ENCODE measurements at regions not wholly inside any gene's neighbourhood (a gene's known extent, or its start where the extent isn't known, plus 50 kb on each side); places are given as distances from the start of the nearest gene placed in this dataset.
"Not testable (repeated sequence)": the region's sequence is repeated elsewhere in the genome, so short reads cannot be mapped to it uniquely, and the experiment has no call there.

GRCh38 chr6:133787859-133788505 is 100.9 kb upstream of the TCF21 start:
- no peak for DNase-seq (ENCODE audit: low read depth)
- TF ChIP-seq, protein P1, sequence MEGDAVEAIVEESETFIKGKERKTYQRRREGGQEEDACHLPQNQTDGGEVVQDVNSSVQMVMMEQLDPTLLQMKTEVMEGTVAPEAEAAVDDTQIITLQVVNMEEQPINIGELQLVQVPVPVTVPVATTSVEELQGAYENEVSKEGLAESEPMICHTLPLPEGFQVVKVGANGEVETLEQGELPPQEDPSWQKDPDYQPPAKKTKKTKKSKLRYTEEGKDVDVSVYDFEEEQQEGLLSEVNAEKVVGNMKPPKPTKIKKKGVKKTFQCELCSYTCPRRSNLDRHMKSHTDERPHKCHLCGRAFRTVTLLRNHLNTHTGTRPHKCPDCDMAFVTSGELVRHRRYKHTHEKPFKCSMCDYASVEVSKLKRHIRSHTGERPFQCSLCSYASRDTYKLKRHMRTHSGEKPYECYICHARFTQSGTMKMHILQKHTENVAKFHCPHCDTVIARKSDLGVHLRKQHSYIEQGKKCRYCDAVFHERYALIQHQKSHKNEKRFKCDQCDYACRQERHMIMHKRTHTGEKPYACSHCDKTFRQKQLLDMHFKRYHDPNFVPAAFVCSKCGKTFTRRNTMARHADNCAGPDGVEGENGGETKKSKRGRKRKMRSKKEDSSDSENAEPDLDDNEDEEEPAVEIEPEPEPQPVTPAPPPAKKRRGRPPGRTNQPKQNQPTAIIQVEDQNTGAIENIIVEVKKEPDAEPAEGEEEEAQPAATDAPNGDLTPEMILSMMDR (IDR thresholded peaks at IDR 0.05; ENCODE audit: low read length, missing control alignments), result no peak
- no peak overlapping the region for H3K4me3 ChIP-seq (replicated peaks; ENCODE audit: low read depth, low read length)

- H3K4me3 ChIP-seq (replicated peaks; ENCODE audit: low read depth, low read length), result no peak overlapping the region
- TF ChIP-seq, protein P1 (IDR thresholded peaks at IDR 0.05; ENCODE audit: low read length, missing control alignments), result no peak
- no peak for DNase-seq (ENCODE audit: low read depth)
Observed at GRCh38 chr6:133788556-133788955, 100.4 kb upstream of the TCF21 start.

- H3K4me3 ChIP-seq (replicated peaks; ENCODE audit: low read depth, low read length); DNase-seq (ENCODE audit: low read depth): not testable (repeated sequence)
Observed at GRCh38 chr6:133789449-133789848, 99.5 kb upstream of the TCF21 start.

DNA sequence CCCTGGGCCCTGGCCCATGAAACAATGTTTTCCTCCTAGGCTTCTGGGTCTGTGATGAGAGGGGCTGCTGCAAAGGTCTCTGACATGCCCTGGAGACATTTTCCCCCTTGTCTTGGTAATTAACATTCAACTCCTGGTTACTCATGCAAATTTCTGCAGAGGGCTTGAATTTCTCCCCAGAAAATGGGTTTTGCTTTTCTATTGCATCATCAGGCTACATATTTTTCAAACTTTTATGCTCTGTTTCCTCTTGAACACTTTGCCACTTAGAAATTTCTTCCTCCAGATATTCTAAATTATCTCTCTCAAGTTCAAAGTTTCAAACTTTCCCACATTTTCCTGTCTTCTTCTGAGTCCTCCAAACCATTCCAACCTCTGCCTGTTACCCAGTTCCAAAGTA is 98.2 kb upstream of the TCF21 start:
- not testable (repeated sequence) for H3K4me3 ChIP-seq (replicated peaks; ENCODE audit: low read depth, low read length); DNase-seq (ENCODE audit: low read depth)

DNA sequence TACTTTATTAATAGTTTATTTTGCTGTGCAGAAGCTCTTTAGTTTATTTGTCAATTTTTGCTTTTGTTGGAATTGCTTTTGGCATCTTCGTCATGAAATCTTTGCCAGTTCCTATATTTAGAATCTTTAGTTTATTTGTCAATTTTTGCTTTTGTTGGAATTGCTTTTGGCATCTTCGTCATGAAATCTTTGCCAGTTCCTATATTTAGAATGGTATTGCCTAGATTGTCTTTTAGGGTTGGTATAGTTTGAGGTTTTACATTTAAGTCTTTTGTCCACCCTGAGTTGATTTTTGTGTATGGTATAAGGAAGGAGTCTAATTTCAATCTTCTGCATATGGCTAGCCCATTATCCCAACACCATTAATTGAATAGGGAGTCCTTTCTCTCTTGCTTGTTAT is 93.9 kb upstream of the TCF21 start:
- H3K4me3 ChIP-seq (replicated peaks; ENCODE audit: low read depth, low read length); DNase-seq (ENCODE audit: low read depth): not testable (repeated sequence)

- no peak for DNase-seq (ENCODE audit: low read depth)
- TF ChIP-seq, protein P1 (IDR thresholded peaks at IDR 0.05; ENCODE audit: low read length, missing control alignments), result no peak
- no peak overlapping the region for H3K4me3 ChIP-seq (replicated peaks; ENCODE audit: low read depth, low read length)
Observed at GRCh38 chr6:133796235-133796634, 92.7 kb upstream of the TCF21 start.

GRCh38 chr6:133799043-133799442 is 89.9 kb upstream of the TCF21 start:
- no peak overlapping the region for H3K4me3 ChIP-seq (replicated peaks; ENCODE audit: low read depth, low read length)
- TF ChIP-seq, protein P1 (IDR thresholded peaks at IDR 0.05; ENCODE audit: low read length, missing control alignments), result no peak
- DNase-seq (ENCODE audit: low read depth), result no peak

DNA sequence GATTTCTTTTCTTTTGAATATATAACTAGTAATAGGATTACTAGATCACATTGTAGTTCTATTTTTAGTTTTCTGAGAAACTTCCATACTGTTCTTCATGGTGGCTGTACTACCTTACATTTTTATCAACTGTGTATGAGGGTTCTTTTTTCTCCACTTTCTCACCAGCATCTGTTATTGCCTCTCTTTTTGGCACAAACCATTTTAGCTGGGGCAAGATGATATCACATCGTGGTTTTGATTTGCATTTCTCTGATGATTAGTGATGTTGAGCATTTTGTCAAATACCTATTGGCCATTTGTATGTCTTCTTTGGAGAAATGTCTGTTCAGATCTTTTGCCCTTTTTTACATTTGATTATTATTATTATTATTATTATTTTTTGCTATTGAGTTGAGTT is 86.1 kb upstream of the TCF21 start:
- TF ChIP-seq, protein P1 (IDR thresholded peaks at IDR 0.05; ENCODE audit: low read length, missing control alignments), result no peak
- DNase-seq (ENCODE audit: low read depth), result no peak
- H3K4me3 ChIP-seq (replicated peaks; ENCODE audit: low read depth, low read length), result no peak overlapping the region

DNA sequence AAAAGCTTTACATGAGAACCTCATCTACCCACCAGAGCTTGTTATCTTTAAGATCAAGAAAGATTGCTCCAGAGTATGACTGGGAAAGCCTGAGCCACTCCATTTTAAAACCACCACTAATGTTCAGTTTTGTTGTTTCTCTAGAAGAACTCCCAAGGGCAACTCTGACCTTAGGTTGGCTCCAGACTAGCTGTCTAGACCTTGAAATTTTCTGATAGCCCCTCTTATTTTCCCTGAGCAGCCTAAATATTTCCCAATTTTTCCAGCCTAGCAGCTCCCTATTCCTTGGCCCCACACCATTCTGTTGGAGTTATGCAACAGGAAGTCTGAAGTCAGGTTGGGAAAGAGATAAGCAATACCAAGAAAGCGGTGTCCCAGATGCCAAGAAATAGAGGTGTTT is 84.6 kb upstream of the TCF21 start:
- TF ChIP-seq, protein P1 (IDR thresholded peaks at IDR 0.05; ENCODE audit: low read length, missing control alignments), result no peak
- no peak overlapping the region for H3K4me3 ChIP-seq (replicated peaks; ENCODE audit: low read depth, low read length)
- DNase-seq (ENCODE audit: low read depth), result peak; percentile 86

Data from fibroblast of pulmonary artery (primary cell).